ENCODE measurements at regions not wholly inside any gene's neighbourhood (a gene's known extent, or its start where the extent isn't known, plus 50 kb on each side); places are given as distances from the start of the nearest gene placed in this dataset.

DNA sequence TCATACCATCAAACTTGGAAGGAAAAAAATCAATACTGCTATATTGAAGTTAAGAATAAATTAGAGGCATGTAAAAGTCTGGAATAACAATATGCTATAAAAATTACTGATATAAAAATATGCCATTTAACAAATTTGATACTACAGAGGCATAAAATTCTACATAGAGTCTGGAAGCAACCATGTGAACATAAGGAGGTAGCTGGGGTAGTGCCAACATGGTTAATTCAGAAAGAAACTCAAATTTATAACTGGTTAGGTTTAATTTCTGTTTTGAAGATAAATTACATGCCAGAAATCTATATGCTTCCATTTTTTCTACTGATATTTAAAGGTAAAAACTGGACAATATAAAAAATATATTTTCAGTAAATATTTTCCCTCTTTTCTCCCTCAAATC lies 103.1 kb upstream of the NR4A3 start:
- Histone ChIP-seq H3K9me3 (ENCODE audit: control insufficient read depth in 2 of 3, insufficient read depth in 1 of 3, low read length in 3 of 3) (no peaks in the 10 kb centered on the region), H3K4me3 (ENCODE audit: low read length in 3 of 3) (no peak overlapping the region), H3K27ac (ENCODE audit: low read depth in 2 of 2, low read length in 2 of 2) (no peak overlapping the region), H3K36me3 (ENCODE audit: control insufficient read depth in 2 of 3, insufficient read depth in 3 of 3, low read length in 3 of 3) (no peaks in the 10 kb centered on the region), H3K4me1 (ENCODE audit: control insufficient read depth in 2 of 3, insufficient read depth in 2 of 3, low read depth in 1 of 3, low read length in 3 of 3) (no peaks in the 10 kb centered on the region), H3K9ac (ENCODE audit: low read length in 3 of 3) (no peak overlapping the region), H3K27me3 (ENCODE audit: control insufficient read depth, insufficient read depth, low read length) (no peaks in the 10 kb centered on the region)
- TF ChIP-seq, protein P1, sequence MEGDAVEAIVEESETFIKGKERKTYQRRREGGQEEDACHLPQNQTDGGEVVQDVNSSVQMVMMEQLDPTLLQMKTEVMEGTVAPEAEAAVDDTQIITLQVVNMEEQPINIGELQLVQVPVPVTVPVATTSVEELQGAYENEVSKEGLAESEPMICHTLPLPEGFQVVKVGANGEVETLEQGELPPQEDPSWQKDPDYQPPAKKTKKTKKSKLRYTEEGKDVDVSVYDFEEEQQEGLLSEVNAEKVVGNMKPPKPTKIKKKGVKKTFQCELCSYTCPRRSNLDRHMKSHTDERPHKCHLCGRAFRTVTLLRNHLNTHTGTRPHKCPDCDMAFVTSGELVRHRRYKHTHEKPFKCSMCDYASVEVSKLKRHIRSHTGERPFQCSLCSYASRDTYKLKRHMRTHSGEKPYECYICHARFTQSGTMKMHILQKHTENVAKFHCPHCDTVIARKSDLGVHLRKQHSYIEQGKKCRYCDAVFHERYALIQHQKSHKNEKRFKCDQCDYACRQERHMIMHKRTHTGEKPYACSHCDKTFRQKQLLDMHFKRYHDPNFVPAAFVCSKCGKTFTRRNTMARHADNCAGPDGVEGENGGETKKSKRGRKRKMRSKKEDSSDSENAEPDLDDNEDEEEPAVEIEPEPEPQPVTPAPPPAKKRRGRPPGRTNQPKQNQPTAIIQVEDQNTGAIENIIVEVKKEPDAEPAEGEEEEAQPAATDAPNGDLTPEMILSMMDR (IDR thresholded peaks at IDR 0.05; ENCODE audit: borderline replicate concordance, extremely low read depth, insufficient read depth), result no peak
- no peak for DNase-seq
- no peak for FAIRE-seq
- intact Hi-C loops (cut with DNase I), result no loop called here

DNA sequence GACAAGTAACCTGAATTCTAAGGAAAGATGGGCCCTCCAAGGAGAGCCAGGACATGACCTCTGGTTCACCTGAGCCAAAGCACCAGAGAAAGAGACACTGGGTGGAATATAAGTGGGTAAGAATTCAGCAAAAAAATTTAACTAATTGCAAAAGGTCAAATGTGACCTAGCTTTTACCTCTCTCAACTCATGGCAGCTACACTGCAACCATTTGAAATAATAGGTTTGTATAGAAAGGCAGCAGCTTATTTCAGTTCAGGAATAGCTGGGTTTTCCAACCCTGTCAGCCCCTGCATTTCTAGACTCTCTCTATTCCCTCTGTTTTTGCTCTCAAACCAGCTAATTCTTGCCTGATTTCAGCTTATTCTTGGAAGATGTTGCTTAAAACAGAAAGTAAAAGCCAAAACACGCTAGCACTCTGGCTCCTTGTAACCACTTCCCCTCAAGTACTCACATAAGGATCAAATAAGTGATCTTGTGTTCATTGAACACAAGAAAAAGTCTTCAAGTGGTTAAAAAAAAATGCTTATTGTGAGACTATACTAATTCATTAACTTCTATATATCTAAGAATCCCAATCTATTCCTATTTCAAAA lies 101.1 kb upstream of the NR4A3 start:
- Histone ChIP-seq H3K36me3 (ENCODE audit: control insufficient read depth in 2 of 3, insufficient read depth in 3 of 3, low read length in 3 of 3) (no peaks in the 10 kb centered on the region), H3K9me3 (ENCODE audit: control insufficient read depth in 2 of 3, insufficient read depth in 1 of 3, low read length in 3 of 3) (no peaks in the 10 kb centered on the region), H3K27me3 (ENCODE audit: control insufficient read depth, insufficient read depth, low read length) (no peaks in the 10 kb centered on the region), H3K27ac (ENCODE audit: low read depth in 2 of 2, low read length in 2 of 2) (peak overlapping the region in 1 of 2 donors; percentile 78), H3K4me3 (ENCODE audit: low read length in 3 of 3) (peak overlapping the region in 2 of 3 donors; percentile 13 to 51), H3K4me1 (ENCODE audit: control insufficient read depth in 2 of 3, insufficient read depth in 2 of 3, low read depth in 1 of 3, low read length in 3 of 3) (no peaks in the 10 kb centered on the region), H3K9ac (ENCODE audit: low read length in 3 of 3) (no peak overlapping the region)
- DNase-seq (peak in 1 of 5 donors; percentile 7), FAIRE-seq (no peak)
- TF ChIP-seq, protein P1 (IDR thresholded peaks at IDR 0.05; ENCODE audit: borderline replicate concordance, extremely low read depth, insufficient read depth), result no peak
- intact Hi-C loops (cut with DNase I), result no loop called here

DNA sequence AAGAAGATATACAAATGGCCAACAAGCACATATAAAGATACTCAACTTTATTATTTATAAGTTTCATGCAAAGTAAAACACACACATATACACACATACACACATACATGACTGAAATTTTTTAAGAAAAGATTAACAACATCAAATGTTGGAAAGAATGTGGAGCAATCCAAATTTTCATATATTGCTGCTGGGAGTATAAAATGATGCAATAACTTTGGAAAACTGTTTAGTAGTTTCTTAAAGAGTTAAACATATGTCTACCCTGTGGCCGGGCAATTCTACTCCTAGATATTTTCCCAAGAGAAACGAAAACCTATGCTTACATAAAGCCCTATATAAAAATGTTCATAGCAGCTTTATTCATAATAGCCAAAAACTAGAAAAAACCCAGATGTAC lies 99.8 kb upstream of the NR4A3 start:
- no peak overlapping the region for H3K9ac ChIP-seq (ENCODE audit: low read length in 3 of 3)
- H3K9me3 ChIP-seq (ENCODE audit: control insufficient read depth in 2 of 3, insufficient read depth in 1 of 3, low read length in 3 of 3), result no peaks in the 10 kb centered on the region
- no peaks in the 10 kb centered on the region for H3K4me1 ChIP-seq (ENCODE audit: control insufficient read depth in 2 of 3, insufficient read depth in 2 of 3, low read depth in 1 of 3, low read length in 3 of 3)
- intact Hi-C loops (cut with DNase I), result no loop called here
- TF ChIP-seq, protein P1 (IDR thresholded peaks at IDR 0.05; ENCODE audit: borderline replicate concordance, extremely low read depth, insufficient read depth), result no peak
- FAIRE-seq (no peak), DNase-seq (no peak)
- no peak overlapping the region for H3K4me3 ChIP-seq (ENCODE audit: low read length in 3 of 3)
- no peak overlapping the region for H3K27ac ChIP-seq (ENCODE audit: low read depth in 2 of 2, low read length in 2 of 2)
- no peaks in the 10 kb centered on the region for H3K36me3 ChIP-seq (ENCODE audit: control insufficient read depth in 2 of 3, insufficient read depth in 3 of 3, low read length in 3 of 3)
- no peaks in the 10 kb centered on the region for H3K27me3 ChIP-seq (ENCODE audit: control insufficient read depth, insufficient read depth, low read length)

- FAIRE-seq (no peak), DNase-seq (no peak)
- Histone ChIP-seq H3K9me3 (ENCODE audit: control insufficient read depth in 2 of 3, insufficient read depth in 1 of 3, low read length in 3 of 3) (no peaks in the 10 kb centered on the region), H3K4me3 (ENCODE audit: low read length in 3 of 3) (no peak overlapping the region), H3K27ac (ENCODE audit: low read depth in 2 of 2, low read length in 2 of 2) (no peak overlapping the region), H3K4me1 (ENCODE audit: control insufficient read depth in 2 of 3, insufficient read depth in 2 of 3, low read depth in 1 of 3, low read length in 3 of 3) (no peaks in the 10 kb centered on the region), H3K36me3 (ENCODE audit: control insufficient read depth in 2 of 3, insufficient read depth in 3 of 3, low read length in 3 of 3) (no peaks in the 10 kb centered on the region), H3K27me3 (ENCODE audit: control insufficient read depth, insufficient read depth, low read length) (no peaks in the 10 kb centered on the region), H3K9ac (ENCODE audit: low read length in 3 of 3) (no peak overlapping the region)
- TF ChIP-seq, protein P1 (IDR thresholded peaks at IDR 0.05; ENCODE audit: borderline replicate concordance, extremely low read depth, insufficient read depth), result no peak
- intact Hi-C loops (cut with DNase I), result no loop called here
Measured at GRCh38 chr9:99722877-99723276, 98.8 kb upstream of the NR4A3 start.

All from kidney (tissue), 13 donors.